ENCODE measurements at regions not wholly inside any gene's neighbourhood (a gene's known extent, or its start where the extent isn't known, plus 50 kb on each side); places are given as distances from the start of the nearest gene placed in this dataset.

DNA sequence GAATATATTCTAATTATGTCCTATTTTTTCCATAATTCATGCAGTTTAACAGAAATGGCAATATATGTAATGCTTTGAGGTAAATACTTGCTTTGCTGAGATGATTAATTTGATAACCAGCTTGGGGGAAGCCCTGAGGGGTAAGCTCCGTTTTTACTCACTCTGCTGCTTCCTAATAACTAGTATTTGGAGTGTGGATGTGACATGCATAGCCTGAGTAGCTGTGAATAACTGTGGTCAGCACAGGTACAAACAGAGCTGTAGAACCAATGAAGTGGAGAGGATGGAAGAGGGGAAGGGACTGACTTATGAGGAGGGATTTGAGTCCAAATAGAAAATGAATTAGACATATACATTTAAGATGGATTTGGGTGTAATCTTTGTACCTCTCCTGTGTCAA lies 1495.5 kb upstream of the DDX18 start:
- no peak overlapping the region for H3K4me3 ChIP-seq
- no peak for DNase-seq
- no peaks in the 10 kb centered on the region for H3K9me3 ChIP-seq (replicated peaks)
- intact Hi-C loops (cut with micrococcal nuclease) = no loop called here
- no peaks in the 10 kb centered on the region for H3K27me3 ChIP-seq (ENCODE audit: low read depth)
- H3K27ac ChIP-seq (replicated peaks) = no peak overlapping the region
- no peaks in the 10 kb centered on the region for H3K36me3 ChIP-seq
- TF ChIP-seq, protein P1, sequence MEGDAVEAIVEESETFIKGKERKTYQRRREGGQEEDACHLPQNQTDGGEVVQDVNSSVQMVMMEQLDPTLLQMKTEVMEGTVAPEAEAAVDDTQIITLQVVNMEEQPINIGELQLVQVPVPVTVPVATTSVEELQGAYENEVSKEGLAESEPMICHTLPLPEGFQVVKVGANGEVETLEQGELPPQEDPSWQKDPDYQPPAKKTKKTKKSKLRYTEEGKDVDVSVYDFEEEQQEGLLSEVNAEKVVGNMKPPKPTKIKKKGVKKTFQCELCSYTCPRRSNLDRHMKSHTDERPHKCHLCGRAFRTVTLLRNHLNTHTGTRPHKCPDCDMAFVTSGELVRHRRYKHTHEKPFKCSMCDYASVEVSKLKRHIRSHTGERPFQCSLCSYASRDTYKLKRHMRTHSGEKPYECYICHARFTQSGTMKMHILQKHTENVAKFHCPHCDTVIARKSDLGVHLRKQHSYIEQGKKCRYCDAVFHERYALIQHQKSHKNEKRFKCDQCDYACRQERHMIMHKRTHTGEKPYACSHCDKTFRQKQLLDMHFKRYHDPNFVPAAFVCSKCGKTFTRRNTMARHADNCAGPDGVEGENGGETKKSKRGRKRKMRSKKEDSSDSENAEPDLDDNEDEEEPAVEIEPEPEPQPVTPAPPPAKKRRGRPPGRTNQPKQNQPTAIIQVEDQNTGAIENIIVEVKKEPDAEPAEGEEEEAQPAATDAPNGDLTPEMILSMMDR (IDR thresholded peaks at IDR 0.05; ENCODE audit: borderline replicate concordance) = no peak
- H3K4me1 ChIP-seq = no peaks in the 10 kb centered on the region

DNA sequence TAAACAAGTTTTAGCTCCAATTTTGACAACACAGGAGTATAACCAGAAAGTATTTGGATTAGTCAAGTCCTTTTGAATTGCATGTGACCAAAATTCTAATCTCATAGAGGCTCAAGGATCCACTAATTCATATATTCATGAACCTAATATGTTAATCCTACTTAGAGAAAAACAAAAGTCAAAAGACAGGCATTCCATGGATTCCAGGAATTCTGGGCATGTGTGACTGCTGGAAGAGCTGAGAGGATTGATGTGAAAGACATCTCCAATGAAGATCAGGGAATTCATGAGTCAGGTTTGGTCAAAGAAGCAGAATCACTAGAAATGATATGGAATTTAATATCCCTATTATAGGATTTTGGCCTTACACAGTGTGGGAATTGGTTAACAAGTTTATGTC lies 1494.6 kb upstream of the DDX18 start:
- Histone ChIP-seq H3K4me1 (no peaks in the 10 kb centered on the region), H3K36me3 (no peaks in the 10 kb centered on the region), H3K4me3 (no peak overlapping the region), H3K27me3 (ENCODE audit: low read depth) (no peaks in the 10 kb centered on the region), H3K9me3 (replicated peaks) (no peaks in the 10 kb centered on the region), H3K27ac (replicated peaks) (no peak overlapping the region)
- TF ChIP-seq, protein P1 (IDR thresholded peaks at IDR 0.05; ENCODE audit: borderline replicate concordance) = no peak
- DNase-seq = no peak
- intact Hi-C loops (cut with micrococcal nuclease) = no loop called here

DNA sequence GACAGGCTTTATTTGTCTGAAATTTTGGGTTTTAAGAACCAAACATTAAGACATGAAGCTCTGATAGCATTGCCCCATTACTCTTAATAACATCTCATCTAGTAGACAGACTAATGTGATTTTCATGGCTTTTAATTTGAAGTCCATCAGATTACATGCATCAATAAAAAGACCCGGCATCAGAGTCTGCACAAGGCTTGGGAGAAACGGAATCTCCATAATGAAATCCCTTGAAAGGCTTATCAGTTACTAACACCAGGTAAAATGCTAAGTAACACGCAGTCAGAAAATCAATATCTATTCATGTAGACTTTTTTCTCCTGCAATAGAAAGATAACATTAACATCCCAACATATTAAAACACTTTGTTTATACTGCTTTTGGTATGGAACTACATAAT lies 1485.2 kb upstream of the DDX18 start:
- H3K4me1 ChIP-seq = no peaks in the 10 kb centered on the region
- TF ChIP-seq, protein P1 (IDR thresholded peaks at IDR 0.05; ENCODE audit: borderline replicate concordance) = no peak
- H3K9me3 ChIP-seq (replicated peaks) = peaks cover 41% of the 10 kb centered on the region
- H3K36me3 ChIP-seq = no peaks in the 10 kb centered on the region
- no peak overlapping the region for H3K27ac ChIP-seq (replicated peaks)
- DNase-seq = no peak
- no peaks in the 10 kb centered on the region for H3K27me3 ChIP-seq (ENCODE audit: low read depth)
- intact Hi-C loops (cut with micrococcal nuclease) = no loop called here
- no peak overlapping the region for H3K4me3 ChIP-seq

DNA sequence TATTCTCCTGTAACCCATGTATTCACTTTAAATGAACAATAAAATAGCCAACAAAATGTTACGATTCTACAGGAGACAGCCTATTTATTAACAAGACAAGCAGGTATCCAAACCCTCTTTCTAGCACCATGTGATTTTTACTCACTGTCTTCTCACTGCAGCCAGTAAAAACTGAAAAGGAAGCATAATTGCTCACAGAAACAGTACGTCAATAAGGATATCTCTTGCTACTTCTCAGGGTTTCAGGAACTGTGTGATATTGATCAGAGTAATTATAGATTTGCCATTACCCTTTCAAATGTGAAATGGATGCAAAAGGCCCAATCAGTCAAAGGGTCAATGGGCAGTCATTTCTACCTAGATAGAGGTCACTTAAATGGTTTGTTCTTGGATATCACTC lies 1473.8 kb upstream of the DDX18 start:
- Histone ChIP-seq H3K36me3 (no peaks in the 10 kb centered on the region), H3K27ac (replicated peaks) (no peak overlapping the region), H3K4me3 (no peak overlapping the region), H3K9me3 (replicated peaks) (no peaks in the 10 kb centered on the region), H3K4me1 (no peaks in the 10 kb centered on the region), H3K27me3 (ENCODE audit: low read depth) (no peaks in the 10 kb centered on the region)
- intact Hi-C loops (cut with micrococcal nuclease) = no loop called here
- TF ChIP-seq, protein P1 (IDR thresholded peaks at IDR 0.05; ENCODE audit: borderline replicate concordance) = no peak
- no peak for DNase-seq

DNA sequence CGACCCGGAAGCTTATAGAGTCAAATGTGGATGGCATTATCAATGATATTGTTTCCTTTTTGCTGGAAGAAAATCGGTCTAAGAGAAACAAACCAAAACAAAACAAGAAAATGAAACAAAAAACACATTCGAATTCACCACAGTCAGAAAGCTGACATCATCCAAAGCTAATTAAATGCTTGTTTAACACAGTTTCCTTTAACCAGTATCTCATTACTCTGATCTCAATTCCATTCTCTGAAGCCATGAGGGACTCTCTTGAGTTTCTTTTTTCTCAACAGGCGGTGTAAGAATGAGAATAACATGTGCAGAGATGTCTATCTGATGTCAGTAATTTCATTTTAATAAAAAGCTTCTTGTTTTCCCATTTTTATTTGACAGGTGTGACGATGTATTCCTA lies 1448.3 kb upstream of the DDX18 start:
- intact Hi-C loops (cut with micrococcal nuclease) = no loop called here
- Histone ChIP-seq H3K27ac (replicated peaks) (no peak overlapping the region), H3K4me1 (no peaks in the 10 kb centered on the region), H3K4me3 (no peak overlapping the region), H3K9me3 (replicated peaks) (peaks cover 23% of the 10 kb centered on the region), H3K27me3 (ENCODE audit: low read depth) (no peaks in the 10 kb centered on the region), H3K36me3 (no peaks in the 10 kb centered on the region)
- DNase-seq = no peak
- TF ChIP-seq, protein P1 (IDR thresholded peaks at IDR 0.05; ENCODE audit: borderline replicate concordance) = no peak

DNA sequence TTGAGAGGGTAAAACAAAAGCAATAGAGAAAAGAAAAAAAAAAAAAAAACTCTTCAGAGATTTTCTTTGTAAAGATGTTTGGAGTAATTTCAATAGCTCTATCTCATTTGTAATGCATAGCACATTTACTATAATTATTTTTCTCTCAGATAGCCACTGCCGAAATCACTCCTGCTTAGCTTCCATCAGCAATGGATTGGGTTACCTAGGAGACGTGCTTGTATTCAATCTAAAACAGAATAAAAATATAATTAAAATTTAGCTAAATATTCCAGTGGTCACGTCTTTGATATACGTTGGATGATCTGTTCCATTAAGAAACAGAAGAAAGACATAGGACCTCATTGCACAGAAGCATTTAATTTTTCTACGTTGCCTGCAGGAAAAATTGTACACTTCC lies 1435.7 kb upstream of the DDX18 start:
- no peaks in the 10 kb centered on the region for H3K4me1 ChIP-seq
- H3K4me3 ChIP-seq = no peak overlapping the region
- no peak for DNase-seq
- intact Hi-C loops (cut with micrococcal nuclease) = no loop called here
- H3K9me3 ChIP-seq (replicated peaks) = peaks cover 22% of the 10 kb centered on the region
- no peaks in the 10 kb centered on the region for H3K27me3 ChIP-seq (ENCODE audit: low read depth)
- no peaks in the 10 kb centered on the region for H3K36me3 ChIP-seq
- TF ChIP-seq, protein P1 (IDR thresholded peaks at IDR 0.05; ENCODE audit: borderline replicate concordance) = no peak
- H3K27ac ChIP-seq (replicated peaks) = no peak overlapping the region

Data from left ventricle myocardium inferior (tissue), 1 donor.